Spleen (tissue), 7 donors: ENCODE measurements at regions not wholly inside any gene's neighbourhood (a gene's known extent, or its start where the extent isn't known, plus 50 kb on each side); places are given as distances from the start of the nearest gene placed in this dataset.

Source experiments
- POLR2A ChIP-seq, 3 donors: fragments of 450-650 bp; IDR thresholded peaks; one replicate each; pipeline ENCODE4 v1.5.1; 2017; ENCODE audit warnings: antibody characterized with exemption in 3 of 3, mild to moderate bottlenecking in 1 of 3
- TF ChIP-seq, protein P1 (sequence below), 11 experiments: fragments of 200-600 bp in 7 of 11; fragments of 450-650 bp in 4 of 11; sonication (generic) in 4 of 11; IDR thresholded peaks in 8 of 11; conservative IDR thresholded peaks in 3 of 11; 1 replicate in 7 of 11; 2 replicates in 4 of 11; pipeline versions ENCODE4 v1.4.0 to v1.8.0; 2016 to 2021; ENCODE audit warnings: antibody characterized with exemption in 11 of 11, inconsistent platforms in 4 of 11, mild to moderate bottlenecking in 1 of 11
- donor health status: DM: no; HTN: no; CAD: no; lungs with moderate emphysema.
- donor health status: DM: no; HTN: no; CAD: no.
- donor health status: DM: no; HTN: no; CAD: no.

GRCh38 chr7:46606761-46607160 is 685.7 kb upstream of the IGFBP3 start:
- no peak for TF ChIP-seq POLR2A (IDR thresholded peaks at IDR 0.05)
- TF ChIP-seq, protein P1, sequence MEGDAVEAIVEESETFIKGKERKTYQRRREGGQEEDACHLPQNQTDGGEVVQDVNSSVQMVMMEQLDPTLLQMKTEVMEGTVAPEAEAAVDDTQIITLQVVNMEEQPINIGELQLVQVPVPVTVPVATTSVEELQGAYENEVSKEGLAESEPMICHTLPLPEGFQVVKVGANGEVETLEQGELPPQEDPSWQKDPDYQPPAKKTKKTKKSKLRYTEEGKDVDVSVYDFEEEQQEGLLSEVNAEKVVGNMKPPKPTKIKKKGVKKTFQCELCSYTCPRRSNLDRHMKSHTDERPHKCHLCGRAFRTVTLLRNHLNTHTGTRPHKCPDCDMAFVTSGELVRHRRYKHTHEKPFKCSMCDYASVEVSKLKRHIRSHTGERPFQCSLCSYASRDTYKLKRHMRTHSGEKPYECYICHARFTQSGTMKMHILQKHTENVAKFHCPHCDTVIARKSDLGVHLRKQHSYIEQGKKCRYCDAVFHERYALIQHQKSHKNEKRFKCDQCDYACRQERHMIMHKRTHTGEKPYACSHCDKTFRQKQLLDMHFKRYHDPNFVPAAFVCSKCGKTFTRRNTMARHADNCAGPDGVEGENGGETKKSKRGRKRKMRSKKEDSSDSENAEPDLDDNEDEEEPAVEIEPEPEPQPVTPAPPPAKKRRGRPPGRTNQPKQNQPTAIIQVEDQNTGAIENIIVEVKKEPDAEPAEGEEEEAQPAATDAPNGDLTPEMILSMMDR (IDR thresholded peaks at IDR 0.05 in 8 of 11, conservative IDR thresholded peaks at IDR 0.05 in 3 of 11) = no peak
